Activated naive CD4-positive, alpha-beta T cell treated with anti-CD3 and anti-CD28 coated beads for 36 hours (primary cell): ENCODE measurements at regions not wholly inside any gene's neighbourhood (a gene's known extent, or its start where the extent isn't known, plus 50 kb on each side); places are given as distances from the start of the nearest gene placed in this dataset.

ENCODE experiments used
- CTCF ChIA-PET: fragments of 350-600 bp; sonication (Branson Sonifier 250); formaldehyde crosslinking; loops from one replicate; lab custom pipeline; 2021; ENCODE audit warnings: antibody characterized with exemption; lab: Charles Lee
- DNase-seq: peaks from one replicate; pipeline ENCODE4 v3.0.0-alpha.2; 2020
- H3K27ac Mint-ChIP-seq: one replicate; pipeline ENCODE4 v1.8.0; 2021; ENCODE audit warnings: mild to moderate bottlenecking, mixed read lengths
- H3K27me3 Mint-ChIP-seq: one replicate; pipeline ENCODE4 v1.8.0; 2021; ENCODE audit warnings: low read depth, mixed read lengths
- H3K36me3 Mint-ChIP-seq: one replicate; pipeline ENCODE4 v1.8.0; 2021; ENCODE audit warnings: low read depth, mixed read lengths
- H3K4me1 Mint-ChIP-seq: one replicate; pipeline ENCODE4 v1.8.0; 2021; ENCODE audit warnings: low read depth, mixed read lengths
- H3K4me3 Mint-ChIP-seq: one replicate; pipeline ENCODE4 v1.8.0; 2021; ENCODE audit warnings: mild to moderate bottlenecking, moderate library complexity, mixed read lengths
- H3K9me3 Mint-ChIP-seq: one replicate; pipeline ENCODE4 v1.8.0; 2021; ENCODE audit warnings: mixed read lengths
- intact Hi-C: fragments of 100-400 bp; cut with micrococcal nuclease; formaldehyde crosslinking; loops from one replicate; pipeline ENCODE4 v1.15.1; 2023

GRCh38 chr10:109726473-109726872, 196.8 kb downstream of the XPNPEP1 start:
- intact Hi-C loops, result no loop called here
- CTCF ChIA-PET, result no interaction called here
- Mint-ChIP-seq H3K27ac (no peak overlapping the region), H3K4me1 (no peaks in the 10 kb centered on the region), H3K27me3 (peaks cover 3% of the 10 kb centered on the region), H3K4me3 (no peak overlapping the region), H3K9me3 (no peaks in the 10 kb centered on the region), H3K36me3 (no peaks in the 10 kb centered on the region)
- DNase-seq, result no peak

GRCh38 chr10:109723305-109723704, 200.0 kb downstream of the XPNPEP1 start:
- H3K4me1 Mint-ChIP-seq, result no peaks in the 10 kb centered on the region
- H3K36me3 Mint-ChIP-seq, result no peaks in the 10 kb centered on the region
- DNase-seq, result no peak
- CTCF ChIA-PET, result no interaction called here
- H3K27me3 Mint-ChIP-seq, result no peaks in the 10 kb centered on the region
- H3K27ac Mint-ChIP-seq, result no peak overlapping the region
- intact Hi-C loops, result no loop called here
- no peak overlapping the region for H3K4me3 Mint-ChIP-seq
- H3K9me3 Mint-ChIP-seq, result no peaks in the 10 kb centered on the region

GRCh38 chr10:109721453-109722064, 201.8 kb downstream of the XPNPEP1 start:
- intact Hi-C loops, result no loop called here
- no peaks in the 10 kb centered on the region for H3K27me3 Mint-ChIP-seq
- H3K9me3 Mint-ChIP-seq, result no peaks in the 10 kb centered on the region
- no peaks in the 10 kb centered on the region for H3K4me1 Mint-ChIP-seq
- CTCF ChIA-PET, result interaction anchor here (0.7 kb wide), 1 partner anchor 1705 kb away, joined by 5 read pairs; no protein-coding TSS in a partner anchor
- H3K4me3 Mint-ChIP-seq, result no peak overlapping the region
- H3K36me3 Mint-ChIP-seq, result no peaks in the 10 kb centered on the region
- no peak for DNase-seq
- H3K27ac Mint-ChIP-seq, result no peak overlapping the region

GRCh38 chr10:109706026-109706560, 217.2 kb downstream of the XPNPEP1 start:
- Mint-ChIP-seq H3K9me3 (no peaks in the 10 kb centered on the region), H3K36me3 (no peaks in the 10 kb centered on the region), H3K27ac (no peak overlapping the region), H3K4me1 (no peaks in the 10 kb centered on the region), H3K27me3 (no peaks in the 10 kb centered on the region), H3K4me3 (no peak overlapping the region)
- DNase-seq, result no peak
- intact Hi-C loops, result no loop called here
- CTCF ChIA-PET, result no interaction called here

GRCh38 chr10:109701633-109702215, 221.6 kb downstream of the XPNPEP1 start:
- Mint-ChIP-seq H3K27ac (no peak overlapping the region), H3K4me3 (no peak overlapping the region), H3K36me3 (no peaks in the 10 kb centered on the region), H3K27me3 (no peaks in the 10 kb centered on the region), H3K9me3 (no peaks in the 10 kb centered on the region), H3K4me1 (no peaks in the 10 kb centered on the region)
- DNase-seq, result no peak
- CTCF ChIA-PET, result no interaction called here
- intact Hi-C loops, result no loop called here

- CTCF ChIA-PET, result no interaction called here
- H3K9me3 Mint-ChIP-seq, result no peaks in the 10 kb centered on the region
- intact Hi-C loops, result no loop called here
- H3K36me3 Mint-ChIP-seq, result no peaks in the 10 kb centered on the region
- H3K27ac Mint-ChIP-seq, result no peak overlapping the region
- no peaks in the 10 kb centered on the region for H3K4me1 Mint-ChIP-seq
- H3K4me3 Mint-ChIP-seq, result no peak overlapping the region
- DNase-seq, result no peak
- H3K27me3 Mint-ChIP-seq, result no peaks in the 10 kb centered on the region
Observed at GRCh38 chr10:109698882-109699664, 224.2 kb downstream of the XPNPEP1 start.

- no peak overlapping the region for H3K27ac Mint-ChIP-seq
- H3K9me3 Mint-ChIP-seq, result no peaks in the 10 kb centered on the region
- no peaks in the 10 kb centered on the region for H3K4me1 Mint-ChIP-seq
- no peaks in the 10 kb centered on the region for H3K36me3 Mint-ChIP-seq
- DNase-seq, result no peak
- H3K27me3 Mint-ChIP-seq, result no peaks in the 10 kb centered on the region
- intact Hi-C loops, result no loop called here
- CTCF ChIA-PET, result no interaction called here
- no peak overlapping the region for H3K4me3 Mint-ChIP-seq
Observed at GRCh38 chr10:109698086-109698485, 225.2 kb downstream of the XPNPEP1 start.

GRCh38 chr10:109696981-109697775, 226.1 kb downstream of the XPNPEP1 start:
- Mint-ChIP-seq H3K4me1 (no peaks in the 10 kb centered on the region), H3K36me3 (no peaks in the 10 kb centered on the region), H3K27me3 (no peaks in the 10 kb centered on the region), H3K9me3 (no peaks in the 10 kb centered on the region), H3K4me3 (no peak overlapping the region), H3K27ac (no peak overlapping the region)
- intact Hi-C loops, result no loop called here
- CTCF ChIA-PET, result interaction anchor here (0.6 kb wide), 1 partner anchor 1492 kb away, joined by 3 read pairs; no protein-coding TSS in a partner anchor
- DNase-seq, result no peak

GRCh38 chr10:109696462-109696861, 226.8 kb downstream of the XPNPEP1 start:
- intact Hi-C loops, result no loop called here
- CTCF ChIA-PET, result no interaction called here
- no peak overlapping the region for H3K4me3 Mint-ChIP-seq
- no peaks in the 10 kb centered on the region for H3K9me3 Mint-ChIP-seq
- DNase-seq, result no peak
- no peaks in the 10 kb centered on the region for H3K4me1 Mint-ChIP-seq
- H3K27ac Mint-ChIP-seq, result no peak overlapping the region
- no peaks in the 10 kb centered on the region for H3K27me3 Mint-ChIP-seq
- H3K36me3 Mint-ChIP-seq, result no peaks in the 10 kb centered on the region

- Mint-ChIP-seq H3K27ac (no peak overlapping the region), H3K4me3 (no peak overlapping the region), H3K4me1 (no peaks in the 10 kb centered on the region), H3K27me3 (no peaks in the 10 kb centered on the region), H3K36me3 (no peaks in the 10 kb centered on the region), H3K9me3 (no peaks in the 10 kb centered on the region)
- no peak for DNase-seq
- CTCF ChIA-PET, result no interaction called here
- intact Hi-C loops, result no loop called here
Observed at GRCh38 chr10:109695988-109696387, 227.3 kb downstream of the XPNPEP1 start.

- Mint-ChIP-seq H3K27me3 (no peaks in the 10 kb centered on the region), H3K4me1 (no peaks in the 10 kb centered on the region), H3K27ac (no peak overlapping the region), H3K4me3 (no peak overlapping the region), H3K9me3 (no peaks in the 10 kb centered on the region), H3K36me3 (no peaks in the 10 kb centered on the region)
- no peak for DNase-seq
- CTCF ChIA-PET, result interaction anchor here (0.6 kb wide), 1 partner anchor 84 kb away, joined by 3 read pairs; no protein-coding TSS in a partner anchor
- intact Hi-C loops, result no loop called here
Observed at GRCh38 chr10:109689785-109690184, 233.5 kb downstream of the XPNPEP1 start.

- Mint-ChIP-seq H3K27me3 (peaks cover 2% of the 10 kb centered on the region), H3K4me1 (no peaks in the 10 kb centered on the region), H3K9me3 (peaks cover 2% of the 10 kb centered on the region), H3K36me3 (no peaks in the 10 kb centered on the region), H3K4me3 (no peak overlapping the region), H3K27ac (no peak overlapping the region)
- intact Hi-C loops, result no loop called here
- DNase-seq, result no peak
- CTCF ChIA-PET, result no interaction called here
Observed at GRCh38 chr10:109679478-109679877, 243.8 kb downstream of the XPNPEP1 start.
